NCI-H2196 treated with DMSO at 0.1 percent for 48 hours (cell line): ENCODE measurements at regions not wholly inside any gene's neighbourhood (a gene's known extent, or its start where the extent isn't known, plus 50 kb on each side); places are given as distances from the start of the nearest gene placed in this dataset.

Source experiments
- DNase-seq: peaks from one replicate; lab custom pipeline; 2025; ENCODE audit not compliant: unreplicated experiment; lab: John Stamatoyannopoulos, UW

GRCh38 chr1:228914700-228915099 lies 179.4 kb downstream of the RHOU start:
- DNase-seq = no peak

- no peak for DNase-seq
These were observed 182.1 kb downstream of the RHOU start for GRCh38 chr1:228917342-228917741.

DNA sequence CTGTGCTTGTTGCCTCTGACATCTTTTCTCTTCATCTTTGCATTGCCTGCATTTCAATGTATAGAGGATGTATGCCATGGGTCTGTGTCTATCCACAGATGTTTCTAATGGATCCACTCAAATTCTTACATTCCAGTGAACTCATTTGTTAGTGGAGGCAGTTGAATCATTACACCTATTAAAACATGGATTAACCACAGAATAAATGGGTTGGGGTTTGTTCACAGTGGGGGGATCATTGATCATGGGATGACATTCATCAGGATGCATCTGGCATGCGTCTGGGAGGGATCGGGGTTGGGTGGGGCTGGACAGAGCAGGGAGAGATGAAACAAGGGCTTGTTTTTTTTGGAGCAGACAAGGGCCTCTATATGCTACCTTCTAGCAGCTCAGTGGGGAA lies 182.5 kb downstream of the RHOU start:
- DNase-seq = no peak

GRCh38 chr1:228918335-228918734 lies 183.1 kb downstream of the RHOU start:
- no peak for DNase-seq

- DNase-seq = no peak
These were observed 184.6 kb downstream of the RHOU start for GRCh38 chr1:228919914-228920313.

DNA sequence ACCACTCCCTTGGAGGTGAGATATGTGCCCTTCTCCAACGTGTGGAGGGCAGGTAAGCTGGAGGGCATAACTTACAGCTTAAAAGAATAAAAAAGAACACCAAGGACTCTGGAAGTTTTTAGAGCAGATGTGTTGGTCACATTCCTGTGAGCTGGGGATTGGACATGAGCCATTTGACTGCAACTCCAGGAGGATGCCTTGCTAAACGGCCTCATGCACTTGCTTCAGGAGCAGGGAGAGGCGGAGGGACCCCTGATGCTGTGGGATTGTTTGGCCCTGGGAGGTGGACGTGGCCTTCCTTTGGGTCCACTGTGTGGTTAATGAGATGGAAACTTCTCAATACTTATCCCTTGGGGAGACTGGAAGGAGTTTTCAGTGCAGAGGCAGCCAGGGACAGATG lies 185.6 kb downstream of the RHOU start:
- no peak for DNase-seq

DNA sequence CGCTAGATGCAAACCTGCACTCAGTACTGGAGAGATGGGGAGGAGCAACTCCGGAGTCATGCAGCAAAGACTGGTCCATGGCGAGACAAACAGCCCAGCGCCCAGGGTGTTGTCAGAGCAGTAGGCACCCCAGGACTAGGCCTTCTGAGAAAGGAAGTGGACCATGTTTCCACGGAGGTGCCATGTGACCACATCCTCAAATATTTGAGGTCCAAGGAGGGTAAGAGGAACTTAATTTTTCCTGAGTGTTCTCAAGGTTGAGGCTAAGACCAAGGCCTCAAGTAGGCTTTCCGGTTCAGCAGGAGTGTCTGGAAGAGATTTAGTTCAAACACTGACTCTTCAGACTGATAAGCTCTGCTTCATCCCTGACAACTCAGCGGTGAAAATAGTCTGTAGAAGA lies 186.2 kb downstream of the RHOU start:
- DNase-seq = no peak

- DNase-seq = no peak
These were observed 187.6 kb downstream of the RHOU start for GRCh38 chr1:228922722-228923376.

DNA sequence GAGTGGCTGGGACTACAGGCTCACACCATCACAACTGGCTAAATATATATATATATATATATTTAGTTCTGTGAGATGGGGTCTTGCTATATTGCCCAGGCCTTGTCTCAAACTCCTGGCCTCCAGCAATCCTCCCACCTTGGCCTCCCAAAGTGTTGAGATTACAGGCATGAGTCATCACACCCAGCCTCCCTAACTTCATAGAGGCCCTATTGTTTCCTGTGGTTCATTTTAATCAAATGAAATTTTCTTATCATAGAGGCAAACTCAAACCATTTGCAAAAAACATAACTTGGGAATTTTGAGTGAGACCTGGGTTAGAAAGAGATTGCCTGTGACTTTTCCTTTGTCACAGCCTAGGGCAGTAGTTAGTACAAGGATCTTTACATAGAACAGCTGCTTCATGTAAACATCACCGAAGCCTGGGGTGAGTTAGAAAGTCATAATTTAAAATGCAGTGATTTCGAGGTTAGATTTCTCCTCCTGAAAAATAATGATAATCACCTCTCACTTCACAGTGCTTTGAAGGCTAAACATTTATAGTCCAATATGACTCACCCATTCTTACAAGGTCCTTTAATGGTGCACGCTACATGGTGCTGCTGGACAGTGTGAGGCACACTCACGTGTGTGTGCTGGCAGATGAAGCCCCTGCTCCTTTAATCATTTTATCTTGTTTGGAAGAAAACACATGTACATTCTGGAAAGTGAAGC lies 188.9 kb downstream of the RHOU start:
- no peak for DNase-seq

- no peak for DNase-seq
These were observed 190.4 kb downstream of the RHOU start for GRCh38 chr1:228925691-228926090.

DNA sequence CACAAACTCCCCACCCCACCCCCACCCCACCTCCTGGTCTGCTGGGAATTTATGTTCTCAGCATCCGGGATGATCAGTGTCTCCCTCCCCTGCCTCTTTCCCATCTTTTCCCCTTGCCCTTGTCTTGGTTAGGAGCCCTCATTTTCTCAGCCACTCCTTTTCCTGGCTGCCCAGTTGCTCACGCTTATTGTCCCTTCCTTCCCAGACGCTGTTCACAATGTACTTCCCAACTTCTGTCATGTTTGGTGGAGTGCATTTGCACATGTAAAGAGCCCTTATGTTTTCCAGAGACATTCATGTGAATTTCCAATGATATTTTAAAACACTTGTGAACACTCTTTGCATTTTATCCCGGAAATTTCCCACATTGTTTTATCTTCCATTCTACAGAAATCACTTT lies 192.1 kb downstream of the RHOU start:
- DNase-seq = no peak

DNA sequence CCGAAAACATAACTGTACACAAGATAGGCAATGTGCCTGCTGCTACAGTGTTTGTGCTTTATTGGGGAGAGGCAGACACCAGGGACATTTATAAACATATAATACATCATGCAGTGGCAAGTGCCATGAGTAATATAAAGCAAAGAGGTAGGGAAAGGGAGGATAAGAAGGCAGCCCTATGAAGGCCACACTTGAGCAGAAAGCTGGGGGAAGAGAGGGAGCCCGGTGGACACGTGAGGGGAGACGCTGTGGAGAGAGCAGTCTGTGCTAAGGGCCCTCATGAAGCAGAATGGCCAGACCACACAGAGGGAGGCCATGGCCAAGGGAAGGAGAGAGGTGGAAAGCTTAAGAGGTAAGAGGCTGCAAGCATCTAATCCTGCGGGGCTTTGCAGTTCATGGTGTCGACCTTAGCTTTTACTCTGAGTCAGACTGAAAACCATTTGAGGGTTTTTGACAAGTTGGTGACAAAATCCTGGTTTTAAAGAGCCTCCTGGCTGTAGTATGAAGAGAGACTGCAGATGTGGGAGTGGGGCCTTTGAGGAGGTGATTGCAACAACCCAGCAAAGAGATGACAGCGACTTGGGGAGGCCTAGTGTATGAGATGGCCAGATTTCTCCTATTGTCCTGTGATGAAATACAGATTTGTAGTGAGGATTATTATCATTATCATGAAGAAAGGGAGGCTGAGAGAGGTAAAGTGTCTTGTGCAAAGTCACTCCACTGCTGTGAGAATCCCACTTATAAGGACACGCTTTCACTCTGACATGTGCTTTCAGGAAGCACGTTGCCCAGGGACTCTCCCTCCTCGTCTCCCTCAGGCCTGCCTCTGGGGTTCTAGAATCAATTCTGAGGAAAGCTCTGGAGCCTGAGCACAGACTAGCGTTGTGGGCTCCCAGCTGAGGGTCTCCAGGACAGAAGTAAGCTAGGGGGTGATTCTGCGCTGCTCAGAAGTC lies 192.9 kb downstream of the RHOU start:
- DNase-seq = no peak

DNA sequence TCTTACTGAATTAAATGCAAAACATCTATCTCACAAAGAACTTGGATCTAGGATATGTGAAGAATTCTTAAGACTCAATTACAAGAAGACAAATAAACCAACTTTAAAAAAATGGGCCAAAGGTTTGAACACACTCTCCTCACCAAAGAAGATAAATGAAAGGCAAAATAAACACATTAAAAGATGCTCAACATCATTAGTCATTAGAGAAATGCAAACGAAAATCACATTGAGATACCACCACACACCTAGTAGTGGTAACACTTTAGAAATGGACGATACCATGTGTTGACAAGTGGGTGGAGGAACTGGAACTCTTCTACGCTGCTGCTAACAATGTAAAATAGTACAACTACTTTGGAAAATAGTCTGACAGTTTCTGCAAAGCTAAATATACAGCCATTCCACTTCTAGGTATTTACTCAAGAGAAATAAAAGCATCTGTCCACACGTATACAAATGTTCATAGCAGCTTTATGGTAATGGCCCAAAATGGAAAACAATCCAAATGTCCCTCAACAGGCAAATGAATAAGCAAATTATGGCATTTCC lies 194.3 kb downstream of the RHOU start:
- DNase-seq = no peak

- no peak for DNase-seq
These were observed 195.2 kb downstream of the RHOU start for GRCh38 chr1:228930479-228930957.

DNA sequence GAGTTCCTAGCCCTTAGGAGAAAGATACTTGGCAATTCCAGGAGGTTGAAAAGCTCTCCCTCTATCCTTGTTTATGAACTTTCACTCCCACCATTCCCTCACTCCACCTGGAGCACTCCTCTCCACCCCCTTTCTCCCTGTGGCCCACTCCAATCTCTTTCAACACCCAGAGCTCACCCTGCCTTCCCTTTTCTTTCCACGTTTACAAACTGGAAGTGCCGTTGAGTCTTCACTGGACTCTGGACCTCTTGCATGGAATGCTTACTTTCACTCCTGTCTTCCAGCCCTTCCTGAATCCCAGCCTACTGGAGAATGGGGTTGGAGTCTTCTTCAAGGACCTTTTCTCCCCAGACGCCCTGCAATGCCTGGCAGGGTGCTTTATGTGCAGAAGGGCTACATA lies 198.5 kb downstream of the RHOU start:
- DNase-seq = no peak

DNA sequence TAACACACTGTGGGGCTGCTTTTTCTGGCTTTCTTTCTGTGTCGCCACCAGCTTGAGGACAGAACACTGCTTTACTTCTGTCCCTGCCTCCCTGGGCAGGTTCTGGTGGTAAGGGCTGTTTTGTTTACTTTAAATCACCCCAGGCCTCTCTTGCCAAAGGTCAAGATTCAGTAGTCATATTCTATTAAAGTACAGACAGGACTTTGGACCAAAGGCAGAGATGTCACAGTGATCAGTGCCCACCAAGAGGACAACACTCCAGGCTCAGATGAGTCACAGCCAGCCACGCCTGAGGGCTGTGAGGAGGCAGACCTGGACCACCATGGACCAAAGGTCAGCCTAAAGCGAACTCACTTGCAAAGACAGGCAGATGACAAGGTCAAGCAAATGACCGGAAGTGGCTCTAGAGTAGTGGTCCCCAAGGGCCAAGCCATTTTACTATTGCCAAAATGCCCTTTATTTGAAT lies 200.0 kb downstream of the RHOU start:
- DNase-seq = no peak

DNA sequence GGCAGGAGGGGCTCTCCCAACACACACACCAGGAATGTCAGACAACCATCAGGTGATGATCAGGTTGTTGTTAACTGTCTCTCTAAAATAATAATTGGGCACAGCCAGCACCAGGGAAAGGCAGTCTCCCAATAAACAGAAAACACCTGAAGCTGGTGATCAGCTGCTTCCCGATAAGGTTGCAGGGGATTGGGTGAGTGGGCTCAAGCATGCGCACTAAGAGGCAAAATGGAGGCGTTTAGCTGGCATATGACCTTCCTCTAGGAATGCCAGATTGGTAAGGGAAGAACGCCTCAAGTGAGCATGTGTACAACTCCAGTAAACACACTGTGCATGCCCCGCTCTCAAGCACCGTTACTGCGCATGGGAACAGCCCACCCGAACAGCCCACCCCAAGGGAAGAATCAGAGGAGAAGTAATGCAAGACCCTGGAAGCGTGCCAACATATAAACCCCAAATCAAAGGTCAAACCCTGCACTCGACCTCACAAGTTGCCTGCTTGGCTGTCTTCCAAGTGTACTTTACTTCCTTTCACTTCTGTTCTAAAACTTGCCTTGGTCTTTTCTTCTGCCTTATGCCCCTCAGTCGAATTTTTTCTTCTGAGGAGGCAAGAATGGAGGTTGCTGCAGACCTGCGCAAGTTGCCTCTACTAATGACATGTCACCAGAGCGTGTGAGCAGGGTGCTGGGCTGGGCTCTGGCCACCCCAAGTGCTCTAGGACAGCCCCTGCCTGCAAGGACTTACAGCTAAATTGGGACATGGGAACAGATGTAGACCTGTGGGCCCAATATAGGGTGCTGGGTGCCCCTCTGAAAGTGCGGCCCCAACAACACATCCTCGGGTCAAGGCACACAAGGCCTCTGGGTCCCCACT lies 200.8 kb downstream of the RHOU start:
- no peak for DNase-seq

- DNase-seq = no peak
These were observed 201.6 kb downstream of the RHOU start for GRCh38 chr1:228936881-228937280.

GRCh38 chr1:228937351-228937750 lies 202.1 kb downstream of the RHOU start:
- DNase-seq = no peak

GRCh38 chr1:228937851-228938536 lies 202.7 kb downstream of the RHOU start:
- no peak for DNase-seq
